GM12878 (cell line): ENCODE measurements at regions not wholly inside any gene's neighbourhood (a gene's known extent, or its start where the extent isn't known, plus 50 kb on each side); places are given as distances from the start of the nearest gene placed in this dataset.
A peak's percentile ranks its signal among the peaks of the same experiment; 100 is the strongest.
"Not testable (repeated sequence)": the region's sequence is repeated elsewhere in the genome, so short reads cannot be mapped to it uniquely, and the experiment has no call there.

Source experiments
- ATAC-seq: fragments of 200-7000 bp; cut with Tn5 transposase; 3 replicates; pipeline ENCODE4 v1.9.1; 2020; ENCODE audit warnings: mild to moderate bottlenecking, moderate library complexity
- BruUV-seq: library from RNA; stranded (reverse); fragments of 400-500 nt; replicated peaks from 2 replicates; lab custom pipeline; 2021; lab: Mats Ljungman, UMichigan
- CTCF ChIA-PET: fragments of 300-600 bp; sonication (Branson Sonifier 250); formaldehyde crosslinking; extraction: SDS; loops from one replicate; lab custom pipeline; 2021; ENCODE audit warnings: inconsistent platforms; lab: Yijun Ruan, JAX
- POLR2A ChIA-PET: fragments of 350-600 bp; formaldehyde crosslinking; extraction: SDS; loops from one replicate; lab custom pipeline; 2021; ENCODE audit warnings: inconsistent platforms; lab: Charles Lee
- RAD21 ChIA-PET: fragments of 300-600 bp; sonication (Branson Sonifier 250); formaldehyde crosslinking; loops from one replicate; lab custom pipeline; 2023; ENCODE audit warnings: antibody characterized with exemption; ENCODE audit not compliant: unreplicated experiment; lab: Charles Lee
- SMC1A ChIA-PET: fragments of 300-600 bp; sonication (Branson Sonifier 250); formaldehyde crosslinking; loops from one replicate; lab custom pipeline; 2023; ENCODE audit not compliant: unreplicated experiment, uncharacterized antibody; lab: Charles Lee
- DNase-seq: peaks from one replicate; pipeline ENCODE4 v3.0.0-alpha.2; 2011; ENCODE audit warnings: low read depth, low spot score
- FAIRE-seq: peaks from 3 replicates; lab custom pipeline; 2011; peaks lifted over from hg19 to GRCh38; lab: Jason Lieb, UNC
- H2AFZ ChIP-seq: 2 replicates; pipeline ENCODE4 v1.6.0; 2011; ENCODE audit warnings: low read depth, low read length, control low read depth; ENCODE audit not compliant: control insufficient read depth
- H3K27ac ChIP-seq: 2 replicates; pipeline ENCODE4 v1.5.1; 2011; ENCODE audit warnings: control low read depth; ENCODE audit not compliant: control insufficient read depth, insufficient read depth
- H3K27me3 ChIP-seq, 2 experiments: replicated peaks in 1 of 2; 2 replicates each; pipeline versions ENCODE4 v1.6.0 to v1.6.1; 2011; ENCODE audit warnings: low read length in 1 of 2; ENCODE audit not compliant: control insufficient read depth in 2 of 2, insufficient read depth in 2 of 2
- H3K36me3 ChIP-seq, 2 experiments: 2 replicates each; pipeline ENCODE4 v1.5.1; 2011; ENCODE audit warnings: low read length in 1 of 2; ENCODE audit not compliant: control insufficient read depth in 2 of 2, insufficient read depth in 2 of 2
- H3K4me1 ChIP-seq: 2 replicates; pipeline ENCODE4 v1.6.1; 2011; ENCODE audit warnings: mild to moderate bottlenecking, low read length, moderate library complexity, mixed read lengths; ENCODE audit not compliant: control insufficient read depth, insufficient read depth
- H3K4me2 ChIP-seq: 2 replicates; pipeline ENCODE4 v1.6.0; 2011; ENCODE audit warnings: control low read depth; ENCODE audit not compliant: control insufficient read depth, insufficient read depth
- H3K4me3 ChIP-seq: fragments of 200-600 bp; sonication (generic); 2 replicates; pipeline ENCODE4 v1.5.1; 2016
- H3K79me2 ChIP-seq: 2 replicates; pipeline ENCODE4 v1.6.0; 2011; ENCODE audit warnings: low read length; ENCODE audit not compliant: control insufficient read depth, insufficient read depth
- H3K9ac ChIP-seq: 2 replicates; pipeline ENCODE4 v1.8.0; 2011; ENCODE audit warnings: low read length, control low read depth, mixed read lengths; ENCODE audit not compliant: control insufficient read depth, insufficient read depth
- H3K9me3 ChIP-seq: replicated peaks from 3 replicates; pipeline ENCODE4 v1.5.1; 2011; ENCODE audit warnings: mild to moderate bottlenecking, low read length; ENCODE audit not compliant: control insufficient read depth, insufficient read depth
- H4K20me1 ChIP-seq: 2 replicates; pipeline ENCODE4 v1.6.0; 2011; ENCODE audit not compliant: control insufficient read depth, insufficient read depth
- CEBPZ ChIP-seq: fragments of 150-350 bp; IDR thresholded peaks from 2 replicates; pipeline ENCODE4 v1.6.1; 2016; ENCODE audit warnings: low read depth, low read length
- DPF2 ChIP-seq: fragments of 450-650 bp; IDR thresholded peaks from 2 replicates; pipeline ENCODE4 v1.6.1; 2017; ENCODE audit warnings: mild to moderate bottlenecking
- ELK1 ChIP-seq: IDR thresholded peaks from 2 replicates; pipeline ENCODE4 v1.6.1; 2012; ENCODE audit warnings: low read depth, low read length, improper control_type of control experiment
- FOXK2 ChIP-seq: fragments of 450-650 bp; IDR thresholded peaks from 2 replicates; pipeline ENCODE4 v1.6.1; 2017; ENCODE audit warnings: mild to moderate bottlenecking, moderate library complexity
- GABPA ChIP-seq: IDR thresholded peaks from 2 replicates; pipeline ENCODE4 v1.6.1; 2014; ENCODE audit warnings: antibody characterized with exemption, low read depth, mild to moderate bottlenecking, inconsistent platforms
- IKZF1 ChIP-seq: fragments of 450-650 bp; conservative IDR thresholded peaks from 2 replicates; pipeline ENCODE4 v1.6.1; 2017; ENCODE audit warnings: antibody characterized with exemption, mild to moderate bottlenecking
- LARP7 ChIP-seq: fragments of 450-650 bp; IDR thresholded peaks from 2 replicates; pipeline ENCODE4 v1.6.1; 2017; ENCODE audit warnings: mild to moderate bottlenecking
- NFIC ChIP-seq: IDR thresholded peaks from 2 replicates; pipeline ENCODE4 v1.6.1; 2012; ENCODE audit warnings: low read depth, mild to moderate bottlenecking, inconsistent platforms, low read length, moderate library complexity
- RCOR1 ChIP-seq: conservative IDR thresholded peaks from 2 replicates; pipeline ENCODE4 v1.6.1; 2012; ENCODE audit warnings: low read depth, low read length, improper control_type of control experiment
- SMAD5 ChIP-seq: IDR thresholded peaks from 2 replicates; pipeline ENCODE4 v1.6.1; 2016; ENCODE audit warnings: antibody characterized with exemption, low read depth
- SUPT20H ChIP-seq: IDR thresholded peaks from 2 replicates; pipeline ENCODE4 v1.6.1; 2011; ENCODE audit warnings: low read depth, mild to moderate bottlenecking, low read length, moderate library complexity, borderline replicate concordance; ENCODE audit not compliant: control insufficient read depth
- TCF3 ChIP-seq: IDR thresholded peaks from 2 replicates; pipeline ENCODE4 v1.6.1; 2012; ENCODE audit warnings: low read depth, mild to moderate bottlenecking, low read length, borderline replicate concordance; ENCODE audit not compliant: insufficient read depth
- ZNF207 ChIP-seq: fragments of 450-650 bp; IDR thresholded peaks from 2 replicates; pipeline ENCODE4 v1.6.1; 2014; ENCODE audit warnings: antibody characterized with exemption, mild to moderate bottlenecking, borderline replicate concordance
- WGBS: methylation state at CpG from one replicate; pipeline ENCODE4 v1.1.6; 2016; ENCODE audit warnings: low lambda C conversion rate; ENCODE audit not compliant: insufficient replicate concordance, insufficient coverage; ENCODE audit errors: missing lambda C conversion rate; 5-methylcytosine and 5-hydroxymethylcytosine counted together
- in situ Hi-C: fragments of 300-500 bp; cut with MboI; formaldehyde crosslinking; loops from 9 replicates; pipeline ENCODE4 v1.14.3; 2018; ENCODE audit warnings: mixed read lengths
- intact Hi-C: fragments of 100-400 bp; cut with micrococcal nuclease; formaldehyde crosslinking; loops from one replicate; pipeline ENCODE4 v1.14.2; 2022; ENCODE audit not compliant: unreplicated experiment

GRCh38 chr21:19493437-19494241, 1090.1 kb upstream of the TMPRSS15 start:
- H3K4me1 ChIP-seq, BruUV-seq, DNase-seq, H3K36me3 ChIP-seq, H3K9ac ChIP-seq, POLR2A ChIA-PET, H3K4me3 ChIP-seq, H4K20me1 ChIP-seq, H3K79me2 ChIP-seq, CTCF ChIA-PET, H3K4me2 ChIP-seq, in situ Hi-C loops, H3K27me3 ChIP-seq, H3K27ac ChIP-seq, H2AFZ ChIP-seq, intact Hi-C loops, ATAC-seq, FAIRE-seq, H3K9me3 ChIP-seq: not testable (repeated sequence)
- TF ChIP-seq LARP7 = 0 out of 2 replicates have a peak, but pooled peaks have one; percentile 29
- ChIA-PET RAD21 (interaction anchor here (1.4 kb wide), 1 partner anchor 19 kb away, joined by 6 read pairs; no protein-coding TSS in a partner anchor), SMC1A (interaction anchor here (0.6 to 1.5 kb wide), 4 partner anchors 14 to 128 kb away, joined by 3 to 5 read pairs (median 4); no protein-coding TSS in a partner anchor)
- WGBS = 75% methylated on average over 42 of the region's 52 CpGs

GRCh38 chr21:19501115-19501514, 1097.5 kb upstream of the TMPRSS15 start:
- Histone ChIP-seq H4K20me1 (no peaks in the 10 kb centered on the region), H3K27me3 (no peaks in the 10 kb centered on the region), H3K36me3 (no peaks in the 10 kb centered on the region), H3K4me3 (no peak overlapping the region), H3K79me2 (no peaks in the 10 kb centered on the region), H3K9me3 (no peaks in the 10 kb centered on the region), H3K4me1 (no peaks in the 10 kb centered on the region), H3K4me2 (no peak overlapping the region), H2AFZ (no peak overlapping the region), H3K27ac (no peak overlapping the region), H3K9ac (no peak overlapping the region)
- no TSS peak for BruUV-seq
- ChIA-PET RAD21 (no interaction called here), CTCF (no interaction called here), SMC1A (no interaction called here), POLR2A (no interaction called here)
- FAIRE-seq (no peak), ATAC-seq (peak; percentile 61), DNase-seq (no peak)
- intact Hi-C loops = no loop called here
- 23% methylated on average over 3 of the region's 3 CpGs for WGBS
- in situ Hi-C loops = no loop called here
- TF ChIP-seq TCF3 = no peak
- no peak for TF ChIP-seq ZNF207
- TF ChIP-seq NFIC = no peak
- TF ChIP-seq DPF2 = no peak
- no peak for TF ChIP-seq IKZF1
- no peak for TF ChIP-seq SUPT20H
- TF ChIP-seq SMAD5 = no peak
- no peak for TF ChIP-seq RCOR1
- no peak for TF ChIP-seq GABPA
- no peak for TF ChIP-seq FOXK2
- no peak for TF ChIP-seq CEBPZ
- no peak for TF ChIP-seq ELK1
